ENCODE measurements at regions not wholly inside any gene's neighbourhood (a gene's known extent, or its start where the extent isn't known, plus 50 kb on each side); places are given as distances from the start of the nearest gene placed in this dataset.

- no peak overlapping the region for H3K27ac ChIP-seq (ENCODE audit: low read depth, low read length)
- no peaks in the 10 kb centered on the region for H3K9me3 ChIP-seq (ENCODE audit: control insufficient read depth in 1 of 2, low read length in 2 of 2)
- no peak overlapping the region for H3K9ac ChIP-seq (ENCODE audit: low read depth in 1 of 2, low read length in 2 of 2)
- no peaks in the 10 kb centered on the region for H3K27me3 ChIP-seq (ENCODE audit: control insufficient read depth in 1 of 2, insufficient read depth in 2 of 2, low read length in 2 of 2)
- H3K36me3 ChIP-seq (ENCODE audit: control insufficient read depth in 1 of 2, insufficient read depth in 2 of 2, low read length in 2 of 2) = no peaks in the 10 kb centered on the region
- no peak overlapping the region for H3K4me3 ChIP-seq (ENCODE audit: low read depth in 1 of 2, low read length in 2 of 2)
- no peaks in the 10 kb centered on the region for H3K4me1 ChIP-seq (ENCODE audit: control insufficient read depth in 1 of 2, insufficient read depth in 2 of 2, low read length in 2 of 2)
Observed at GRCh38 chr2:234848578-234848977, 103.2 kb upstream of the SH3BP4 start.

GRCh38 chr2:234847639-234848038, 104.2 kb upstream of the SH3BP4 start:
- no peak overlapping the region for H3K27ac ChIP-seq (ENCODE audit: low read depth, low read length)
- no peaks in the 10 kb centered on the region for H3K27me3 ChIP-seq (ENCODE audit: control insufficient read depth in 1 of 2, insufficient read depth in 2 of 2, low read length in 2 of 2)
- H3K4me3 ChIP-seq (ENCODE audit: low read depth in 1 of 2, low read length in 2 of 2) = no peak overlapping the region
- H3K36me3 ChIP-seq (ENCODE audit: control insufficient read depth in 1 of 2, insufficient read depth in 2 of 2, low read length in 2 of 2) = no peaks in the 10 kb centered on the region
- H3K9ac ChIP-seq (ENCODE audit: low read depth in 1 of 2, low read length in 2 of 2) = no peak overlapping the region
- H3K9me3 ChIP-seq (ENCODE audit: control insufficient read depth in 1 of 2, low read length in 2 of 2) = no peaks in the 10 kb centered on the region
- no peaks in the 10 kb centered on the region for H3K4me1 ChIP-seq (ENCODE audit: control insufficient read depth in 1 of 2, insufficient read depth in 2 of 2, low read length in 2 of 2)

- Histone ChIP-seq H3K36me3 (ENCODE audit: control insufficient read depth in 1 of 2, insufficient read depth in 2 of 2, low read length in 2 of 2) (no peaks in the 10 kb centered on the region), H3K27me3 (ENCODE audit: control insufficient read depth in 1 of 2, insufficient read depth in 2 of 2, low read length in 2 of 2) (no peaks in the 10 kb centered on the region), H3K27ac (ENCODE audit: low read depth, low read length) (no peak overlapping the region), H3K9ac (ENCODE audit: low read depth in 1 of 2, low read length in 2 of 2) (no peak overlapping the region), H3K9me3 (ENCODE audit: control insufficient read depth in 1 of 2, low read length in 2 of 2) (no peaks in the 10 kb centered on the region), H3K4me1 (ENCODE audit: control insufficient read depth in 1 of 2, insufficient read depth in 2 of 2, low read length in 2 of 2) (no peaks in the 10 kb centered on the region), H3K4me3 (ENCODE audit: low read depth in 1 of 2, low read length in 2 of 2) (no peak overlapping the region)
Observed at GRCh38 chr2:234847364-234847635, 104.5 kb upstream of the SH3BP4 start.

- H3K36me3 ChIP-seq (ENCODE audit: control insufficient read depth in 1 of 2, insufficient read depth in 2 of 2, low read length in 2 of 2) = no peaks in the 10 kb centered on the region
- H3K27me3 ChIP-seq (ENCODE audit: control insufficient read depth in 1 of 2, insufficient read depth in 2 of 2, low read length in 2 of 2) = no peaks in the 10 kb centered on the region
- H3K27ac ChIP-seq (ENCODE audit: low read depth, low read length) = no peak overlapping the region
- no peak overlapping the region for H3K9ac ChIP-seq (ENCODE audit: low read depth in 1 of 2, low read length in 2 of 2)
- H3K4me1 ChIP-seq (ENCODE audit: control insufficient read depth in 1 of 2, insufficient read depth in 2 of 2, low read length in 2 of 2) = no peaks in the 10 kb centered on the region
- no peaks in the 10 kb centered on the region for H3K9me3 ChIP-seq (ENCODE audit: control insufficient read depth in 1 of 2, low read length in 2 of 2)
- no peak overlapping the region for H3K4me3 ChIP-seq (ENCODE audit: low read depth in 1 of 2, low read length in 2 of 2)
Observed at GRCh38 chr2:234846599-234847363, 105.0 kb upstream of the SH3BP4 start.

GRCh38 chr2:234845602-234846590, 105.9 kb upstream of the SH3BP4 start:
- no peak overlapping the region for H3K4me3 ChIP-seq (ENCODE audit: low read depth in 1 of 2, low read length in 2 of 2)
- no peak overlapping the region for H3K9ac ChIP-seq (ENCODE audit: low read depth in 1 of 2, low read length in 2 of 2)
- no peaks in the 10 kb centered on the region for H3K9me3 ChIP-seq (ENCODE audit: control insufficient read depth in 1 of 2, low read length in 2 of 2)
- no peaks in the 10 kb centered on the region for H3K27me3 ChIP-seq (ENCODE audit: control insufficient read depth in 1 of 2, insufficient read depth in 2 of 2, low read length in 2 of 2)
- no peaks in the 10 kb centered on the region for H3K36me3 ChIP-seq (ENCODE audit: control insufficient read depth in 1 of 2, insufficient read depth in 2 of 2, low read length in 2 of 2)
- no peak overlapping the region for H3K27ac ChIP-seq (ENCODE audit: low read depth, low read length)
- no peaks in the 10 kb centered on the region for H3K4me1 ChIP-seq (ENCODE audit: control insufficient read depth in 1 of 2, insufficient read depth in 2 of 2, low read length in 2 of 2)

GRCh38 chr2:234843411-234843810, 108.4 kb upstream of the SH3BP4 start:
- H3K36me3 ChIP-seq (ENCODE audit: control insufficient read depth in 1 of 2, insufficient read depth in 2 of 2, low read length in 2 of 2) = no peaks in the 10 kb centered on the region
- no peaks in the 10 kb centered on the region for H3K27me3 ChIP-seq (ENCODE audit: control insufficient read depth in 1 of 2, insufficient read depth in 2 of 2, low read length in 2 of 2)
- H3K27ac ChIP-seq (ENCODE audit: low read depth, low read length) = no peak overlapping the region
- H3K4me3 ChIP-seq (ENCODE audit: low read depth in 1 of 2, low read length in 2 of 2) = no peak overlapping the region
- H3K9me3 ChIP-seq (ENCODE audit: control insufficient read depth in 1 of 2, low read length in 2 of 2) = no peaks in the 10 kb centered on the region
- no peak overlapping the region for H3K9ac ChIP-seq (ENCODE audit: low read depth in 1 of 2, low read length in 2 of 2)
- H3K4me1 ChIP-seq (ENCODE audit: control insufficient read depth in 1 of 2, insufficient read depth in 2 of 2, low read length in 2 of 2) = peaks cover 0 to 3% of the 10 kb centered on the region in 2 donors

- H3K4me1 ChIP-seq (ENCODE audit: control insufficient read depth in 1 of 2, insufficient read depth in 2 of 2, low read length in 2 of 2) = peaks cover 0 to 3% of the 10 kb centered on the region in 2 donors
- no peaks in the 10 kb centered on the region for H3K36me3 ChIP-seq (ENCODE audit: control insufficient read depth in 1 of 2, insufficient read depth in 2 of 2, low read length in 2 of 2)
- H3K4me3 ChIP-seq (ENCODE audit: low read depth in 1 of 2, low read length in 2 of 2) = no peak overlapping the region
- no peak overlapping the region for H3K27ac ChIP-seq (ENCODE audit: low read depth, low read length)
- no peak overlapping the region for H3K9ac ChIP-seq (ENCODE audit: low read depth in 1 of 2, low read length in 2 of 2)
- no peaks in the 10 kb centered on the region for H3K9me3 ChIP-seq (ENCODE audit: control insufficient read depth in 1 of 2, low read length in 2 of 2)
- no peaks in the 10 kb centered on the region for H3K27me3 ChIP-seq (ENCODE audit: control insufficient read depth in 1 of 2, insufficient read depth in 2 of 2, low read length in 2 of 2)
Observed at GRCh38 chr2:234842753-234843152, 109.1 kb upstream of the SH3BP4 start.

GRCh38 chr2:234841321-234842015, 110.3 kb upstream of the SH3BP4 start:
- Histone ChIP-seq H3K9me3 (ENCODE audit: control insufficient read depth in 1 of 2, low read length in 2 of 2) (no peaks in the 10 kb centered on the region), H3K27me3 (ENCODE audit: control insufficient read depth in 1 of 2, insufficient read depth in 2 of 2, low read length in 2 of 2) (no peaks in the 10 kb centered on the region), H3K4me1 (ENCODE audit: control insufficient read depth in 1 of 2, insufficient read depth in 2 of 2, low read length in 2 of 2) (peaks cover 0 to 3% of the 10 kb centered on the region in 2 donors), H3K4me3 (ENCODE audit: low read depth in 1 of 2, low read length in 2 of 2) (no peak overlapping the region), H3K36me3 (ENCODE audit: control insufficient read depth in 1 of 2, insufficient read depth in 2 of 2, low read length in 2 of 2) (no peaks in the 10 kb centered on the region), H3K9ac (ENCODE audit: low read depth in 1 of 2, low read length in 2 of 2) (no peak overlapping the region), H3K27ac (ENCODE audit: low read depth, low read length) (no peak overlapping the region)

DNA sequence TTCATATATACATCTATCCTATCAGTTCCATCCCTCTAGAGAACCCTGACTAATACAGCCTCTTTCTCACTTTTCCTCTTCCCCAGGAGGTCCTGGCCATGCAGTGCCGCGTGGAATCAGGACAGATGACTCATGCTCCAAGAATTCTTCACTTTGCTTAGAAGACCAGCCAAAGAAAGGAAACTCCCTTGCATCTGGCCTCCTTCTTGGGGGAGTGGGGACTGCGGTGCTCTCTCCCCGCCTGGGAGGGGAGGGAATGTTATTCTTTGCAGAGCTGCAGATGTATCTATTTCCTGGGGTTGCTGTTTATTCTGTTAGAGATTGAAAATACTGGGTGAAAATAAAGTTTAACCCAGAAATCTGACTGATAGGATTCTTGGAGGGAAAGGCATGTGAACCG, 111.5 kb upstream of the SH3BP4 start:
- no peaks in the 10 kb centered on the region for H3K9me3 ChIP-seq (ENCODE audit: control insufficient read depth in 1 of 2, low read length in 2 of 2)
- H3K9ac ChIP-seq (ENCODE audit: low read depth in 1 of 2, low read length in 2 of 2) = no peak overlapping the region
- H3K4me1 ChIP-seq (ENCODE audit: control insufficient read depth in 1 of 2, insufficient read depth in 2 of 2, low read length in 2 of 2) = peaks cover 0 to 3% of the 10 kb centered on the region in 2 donors
- H3K27ac ChIP-seq (ENCODE audit: low read depth, low read length) = no peak overlapping the region
- H3K4me3 ChIP-seq (ENCODE audit: low read depth in 1 of 2, low read length in 2 of 2) = no peak overlapping the region
- no peaks in the 10 kb centered on the region for H3K27me3 ChIP-seq (ENCODE audit: control insufficient read depth in 1 of 2, insufficient read depth in 2 of 2, low read length in 2 of 2)
- no peaks in the 10 kb centered on the region for H3K36me3 ChIP-seq (ENCODE audit: control insufficient read depth in 1 of 2, insufficient read depth in 2 of 2, low read length in 2 of 2)

DNA sequence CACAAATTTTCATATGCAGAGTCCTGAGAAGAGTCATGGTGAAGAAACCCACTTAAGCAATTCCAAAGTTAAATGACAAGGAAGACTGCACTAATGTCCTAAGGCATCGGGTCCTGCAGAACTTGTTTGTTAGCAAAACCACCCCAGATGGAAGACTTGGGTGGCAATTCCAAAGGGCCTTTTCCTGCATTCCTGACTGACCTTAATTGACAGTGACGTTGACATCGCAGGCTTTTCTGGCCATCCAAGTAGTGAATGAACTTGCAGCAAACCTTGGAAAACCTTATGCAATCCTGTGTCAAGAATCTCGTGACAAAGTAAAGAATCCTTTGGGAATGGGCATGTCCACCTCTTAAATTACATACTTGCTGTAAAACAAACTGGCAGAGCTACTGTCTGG, 112.5 kb upstream of the SH3BP4 start:
- Histone ChIP-seq H3K27me3 (ENCODE audit: control insufficient read depth in 1 of 2, insufficient read depth in 2 of 2, low read length in 2 of 2) (no peaks in the 10 kb centered on the region), H3K4me3 (ENCODE audit: low read depth in 1 of 2, low read length in 2 of 2) (no peak overlapping the region), H3K27ac (ENCODE audit: low read depth, low read length) (no peak overlapping the region), H3K4me1 (ENCODE audit: control insufficient read depth in 1 of 2, insufficient read depth in 2 of 2, low read length in 2 of 2) (peaks cover 0 to 3% of the 10 kb centered on the region in 2 donors), H3K9me3 (ENCODE audit: control insufficient read depth in 1 of 2, low read length in 2 of 2) (no peaks in the 10 kb centered on the region), H3K36me3 (ENCODE audit: control insufficient read depth in 1 of 2, insufficient read depth in 2 of 2, low read length in 2 of 2) (no peaks in the 10 kb centered on the region), H3K9ac (ENCODE audit: low read depth in 1 of 2, low read length in 2 of 2) (no peak overlapping the region)
